ENCODE measurements at regions not wholly inside any gene's neighbourhood (a gene's known extent, or its start where the extent isn't known, plus 50 kb on each side); places are given as distances from the start of the nearest gene placed in this dataset.

- TF ChIP-seq SIRT6 (IDR thresholded peaks at IDR 0.05; ENCODE audit: low read depth, low read length) (no peak), NONO (IDR thresholded peaks at IDR 0.05; ENCODE audit: low read depth in 2 of 2, low read length in 1 of 2) (no peak), ZNF445 (CRISPR knock-in tag; IDR thresholded peaks at IDR 0.05; ENCODE audit: low read depth) (no peak), HOXB6 (CRISPR knock-in tag; IDR thresholded peaks at IDR 0.05; ENCODE audit: borderline replicate concordance) (no peak), HMG20A (CRISPR knock-in tag; conservative IDR thresholded peaks at IDR 0.05) (no peak), ARID3A (IDR thresholded peaks at IDR 0.05; ENCODE audit: borderline replicate concordance, low read depth, low read length) (no peak), CBX5 (IDR thresholded peaks at IDR 0.05; ENCODE audit: borderline replicate concordance, low read depth) (no peak), KHSRP (IDR thresholded peaks at IDR 0.05) (no peak), EWSR1 (IDR thresholded peaks at IDR 0.05; ENCODE audit: borderline replicate concordance, low read depth, partially characterized antibody) (no peak), ZNF699 (CRISPR knock-in tag; IDR thresholded peaks at IDR 0.05; ENCODE audit: insufficient replicate concordance) (no peak)
These were observed 151.3 kb downstream of the CAND1 start (continued) for GRCh38 chr12:67420506-67420905.

- FAIRE-seq = no peak
- Histone ChIP-seq H3K9me1 (ENCODE audit: control insufficient read depth, insufficient read depth, low read length) (no peaks in the 10 kb centered on the region), H2AFZ (ENCODE audit: low read depth, low read length) (no peak overlapping the region), H3K4me3 (no peak overlapping the region), H3K79me2 (ENCODE audit: control insufficient read depth, insufficient read depth, low read length) (no peaks in the 10 kb centered on the region), H3K4me1 (replicated peaks in 1 of 2; ENCODE audit: control insufficient read depth in 2 of 2, insufficient read depth in 2 of 2, low read length in 2 of 2) (no peaks in the 10 kb centered on the region), H3K9me3 (replicated peaks; ENCODE audit: control insufficient read depth, insufficient read depth, low read depth, low read length) (no peaks in the 10 kb centered on the region), H3K27ac (ENCODE audit: extremely low read depth, low read depth, low read length) (no peak overlapping the region), H4K20me1 (replicated peaks; ENCODE audit: control insufficient read depth, insufficient read depth, low read length) (no peaks in the 10 kb centered on the region), H3K4me2 (ENCODE audit: insufficient read depth, low read length) (no peak overlapping the region), H3K27me3 (ENCODE audit: control insufficient read depth in 2 of 2, insufficient read depth in 2 of 2, low read length in 2 of 2) (0 out of 5 replicates have a peak, but pooled peaks cover 0 to 2% of the 10 kb centered on the region in 2 experiments), H3K36me3 (ENCODE audit: control insufficient read depth, insufficient read depth, low read length) (no peaks in the 10 kb centered on the region), H3K9ac (ENCODE audit: insufficient read depth in 1 of 2, low read depth in 2 of 2, low read length in 2 of 2) (no peak overlapping the region)
- intact Hi-C loops (cut with micrococcal nuclease) = no loop called here
- no TSS peak for BruUV-seq (replicated peaks)
- ChIA-PET POLR2A (no interaction called here), CTCF (ENCODE audit: low intra/inter-chr PET ratio) (no interaction called here)
- in situ Hi-C loops (cut with MboI) = no loop called here
- no peak for ATAC-seq
- WGBS (ENCODE audit: insufficient coverage, low coverage, missing lambda C conversion rate) = 2% methylated on average over 3 of the region's 3 CpGs
- DNase-seq (ENCODE audit: extremely low read depth in 1 of 4, low spot score in 3 of 4) = no peak
- TF ChIP-seq CBFA2T2 (conservative IDR thresholded peaks at IDR 0.05) = no peak
- no peak for TF ChIP-seq ZNF408 (CRISPR knock-in tag; IDR thresholded peaks at IDR 0.05; ENCODE audit: low read depth)
- TF ChIP-seq ILF3 (IDR thresholded peaks at IDR 0.05; ENCODE audit: borderline replicate concordance) = no peak
- no peak for TF ChIP-seq CREB3 (tag; conservative IDR thresholded peaks at IDR 0.05; ENCODE audit: low read depth)
- TF ChIP-seq ZNF511 (CRISPR knock-in tag; IDR thresholded peaks at IDR 0.05) = no peak
- no peak for TF ChIP-seq POLR2AphosphoS2 (IDR thresholded peaks at IDR 0.05; ENCODE audit: low read length)
These were observed 152.9 kb downstream of the CAND1 start for GRCh38 chr12:67422081-67422480.

Data from K562 (cell line).